DND-41 (cell line): ENCODE measurements at regions not wholly inside any gene's neighbourhood (a gene's known extent, or its start where the extent isn't known, plus 50 kb on each side); places are given as distances from the start of the nearest gene placed in this dataset.

Source experiments
- EZH2 ChIP-seq: IDR thresholded peaks from 3 replicates; pipeline ENCODE4 v1.6.1; 2012; ENCODE audit warnings: borderline replicate concordance, low read depth, mild to moderate bottlenecking, moderate library complexity, low read length, inconsistent platforms; ENCODE audit not compliant: severe bottlenecking
- TF ChIP-seq, protein P1 (sequence below): IDR thresholded peaks from 2 replicates; pipeline ENCODE4 v1.5.1; 2012; ENCODE audit warnings: borderline replicate concordance, low read length, moderate library complexity, mild to moderate bottlenecking; ENCODE audit not compliant: poor library complexity, severe bottlenecking; ENCODE audit errors: extremely low read depth

DNA sequence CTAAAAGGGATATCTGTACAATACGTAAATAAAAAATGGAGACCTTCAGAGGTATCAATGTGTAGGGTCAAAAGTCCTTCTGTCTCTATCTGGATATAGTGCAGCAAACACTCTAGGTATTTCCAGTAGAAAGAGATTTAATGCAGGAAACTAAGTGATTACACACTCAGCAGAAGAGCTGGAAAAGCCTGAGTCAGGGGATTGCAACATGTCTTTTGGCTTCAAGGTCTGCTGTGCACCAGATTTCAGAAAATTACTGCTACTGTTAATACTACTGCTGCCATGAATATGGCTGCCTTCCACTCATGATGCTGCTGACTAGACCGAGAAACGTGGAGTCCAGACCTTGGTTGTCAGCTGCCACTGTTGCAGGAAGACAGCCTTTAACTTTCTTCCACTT, 94.9 kb upstream of the DLX6 start:
- TF ChIP-seq, protein P1, sequence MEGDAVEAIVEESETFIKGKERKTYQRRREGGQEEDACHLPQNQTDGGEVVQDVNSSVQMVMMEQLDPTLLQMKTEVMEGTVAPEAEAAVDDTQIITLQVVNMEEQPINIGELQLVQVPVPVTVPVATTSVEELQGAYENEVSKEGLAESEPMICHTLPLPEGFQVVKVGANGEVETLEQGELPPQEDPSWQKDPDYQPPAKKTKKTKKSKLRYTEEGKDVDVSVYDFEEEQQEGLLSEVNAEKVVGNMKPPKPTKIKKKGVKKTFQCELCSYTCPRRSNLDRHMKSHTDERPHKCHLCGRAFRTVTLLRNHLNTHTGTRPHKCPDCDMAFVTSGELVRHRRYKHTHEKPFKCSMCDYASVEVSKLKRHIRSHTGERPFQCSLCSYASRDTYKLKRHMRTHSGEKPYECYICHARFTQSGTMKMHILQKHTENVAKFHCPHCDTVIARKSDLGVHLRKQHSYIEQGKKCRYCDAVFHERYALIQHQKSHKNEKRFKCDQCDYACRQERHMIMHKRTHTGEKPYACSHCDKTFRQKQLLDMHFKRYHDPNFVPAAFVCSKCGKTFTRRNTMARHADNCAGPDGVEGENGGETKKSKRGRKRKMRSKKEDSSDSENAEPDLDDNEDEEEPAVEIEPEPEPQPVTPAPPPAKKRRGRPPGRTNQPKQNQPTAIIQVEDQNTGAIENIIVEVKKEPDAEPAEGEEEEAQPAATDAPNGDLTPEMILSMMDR = no peak
- TF ChIP-seq EZH2 = no peak
